GM19023 (cell line): ENCODE measurements at regions not wholly inside any gene's neighbourhood (a gene's known extent, or its start where the extent isn't known, plus 50 kb on each side); places are given as distances from the start of the nearest gene placed in this dataset.

Experiments
- ATAC-seq: cut with Tn5 transposase; IDR thresholded peaks from one replicate; pipeline ENCODE4 v1.9.1; 2021; ENCODE audit warnings: mild to moderate bottlenecking, moderate library complexity; ENCODE audit not compliant: unreplicated experiment

- ATAC-seq = no peak
These were observed 129.1 kb downstream of the TPRA1 start for GRCh38 chr3:127461286-127461910.

- no peak for ATAC-seq
These were observed 130.6 kb downstream of the TPRA1 start for GRCh38 chr3:127459891-127460290.

DNA sequence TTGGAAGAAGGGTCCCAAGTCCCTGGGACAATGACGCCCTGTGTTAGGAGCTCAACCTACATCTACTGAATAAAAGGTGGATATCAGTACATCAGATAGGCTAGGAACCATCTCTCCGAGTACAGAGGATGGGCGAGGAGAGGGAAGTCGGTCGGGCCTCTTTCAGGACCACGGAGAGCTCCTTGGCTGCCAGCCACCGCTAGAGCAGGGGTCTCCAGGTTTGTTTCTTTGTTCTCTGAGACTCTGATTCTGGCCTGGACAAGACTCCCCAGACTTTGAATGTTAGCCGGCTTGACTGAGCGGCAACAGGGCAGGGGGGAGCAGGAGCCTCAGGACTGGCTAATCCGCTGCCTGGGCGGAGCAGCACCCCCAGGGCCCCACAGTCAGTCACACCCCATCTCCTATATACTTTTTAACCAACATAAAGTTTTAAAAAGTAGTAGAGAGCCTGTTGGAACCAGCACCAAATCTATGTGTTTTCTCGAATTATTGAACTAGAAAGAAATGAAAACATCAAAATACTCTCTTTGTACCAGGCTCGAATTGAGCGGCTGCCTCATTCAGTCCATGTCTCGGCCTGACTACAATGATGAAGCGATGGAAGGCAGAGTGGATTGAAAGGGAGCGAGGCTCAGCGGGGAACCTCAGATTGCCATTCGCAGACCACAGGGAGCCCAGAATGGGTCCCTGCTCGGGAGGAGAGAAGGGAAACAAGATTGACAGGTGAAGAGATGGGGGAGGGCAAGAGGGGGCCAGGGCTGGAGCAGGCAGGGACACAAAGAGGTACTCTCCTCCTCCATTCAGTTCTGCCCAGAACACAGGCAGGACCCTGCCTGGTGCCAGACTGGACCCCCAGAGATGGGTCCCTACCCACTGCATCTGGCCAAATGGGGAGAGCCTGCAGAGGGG lies 131.6 kb downstream of the TPRA1 start:
- ATAC-seq = no peak

GRCh38 chr3:127457546-127458145 lies 132.9 kb downstream of the TPRA1 start:
- ATAC-seq = no peak

GRCh38 chr3:127457094-127457475 lies 133.4 kb downstream of the TPRA1 start:
- no peak for ATAC-seq

DNA sequence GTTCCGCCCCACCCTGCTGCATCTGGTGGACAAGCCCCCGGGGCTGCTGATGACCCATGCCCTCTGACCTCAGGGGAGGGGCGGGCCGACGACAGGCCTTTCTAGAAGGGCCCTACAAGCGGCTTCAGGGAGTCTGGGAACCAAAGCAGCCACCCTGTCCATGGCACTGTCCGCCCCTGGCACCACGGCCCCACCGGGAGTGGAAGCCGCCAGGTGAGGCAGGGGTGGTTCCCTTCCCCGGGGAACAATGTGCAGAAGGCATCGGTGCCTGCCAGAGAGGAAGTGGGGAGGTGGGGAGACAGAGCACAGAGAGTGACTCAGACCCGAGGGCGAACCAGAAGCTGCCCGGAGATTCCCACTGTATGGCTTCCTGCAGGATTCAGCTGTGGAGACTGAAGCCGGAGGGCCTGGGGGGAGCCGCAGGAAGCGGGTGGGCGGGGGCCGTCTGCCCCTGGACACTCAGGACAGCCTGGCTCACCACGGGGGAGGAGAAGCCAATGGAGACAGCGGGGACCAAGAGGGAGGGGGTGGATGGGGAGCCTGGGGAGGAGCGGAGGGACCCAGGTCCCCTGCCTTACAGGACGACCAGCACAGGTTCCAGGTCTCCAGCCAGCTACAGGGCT lies 134.0 kb downstream of the TPRA1 start:
- ATAC-seq = no peak

DNA sequence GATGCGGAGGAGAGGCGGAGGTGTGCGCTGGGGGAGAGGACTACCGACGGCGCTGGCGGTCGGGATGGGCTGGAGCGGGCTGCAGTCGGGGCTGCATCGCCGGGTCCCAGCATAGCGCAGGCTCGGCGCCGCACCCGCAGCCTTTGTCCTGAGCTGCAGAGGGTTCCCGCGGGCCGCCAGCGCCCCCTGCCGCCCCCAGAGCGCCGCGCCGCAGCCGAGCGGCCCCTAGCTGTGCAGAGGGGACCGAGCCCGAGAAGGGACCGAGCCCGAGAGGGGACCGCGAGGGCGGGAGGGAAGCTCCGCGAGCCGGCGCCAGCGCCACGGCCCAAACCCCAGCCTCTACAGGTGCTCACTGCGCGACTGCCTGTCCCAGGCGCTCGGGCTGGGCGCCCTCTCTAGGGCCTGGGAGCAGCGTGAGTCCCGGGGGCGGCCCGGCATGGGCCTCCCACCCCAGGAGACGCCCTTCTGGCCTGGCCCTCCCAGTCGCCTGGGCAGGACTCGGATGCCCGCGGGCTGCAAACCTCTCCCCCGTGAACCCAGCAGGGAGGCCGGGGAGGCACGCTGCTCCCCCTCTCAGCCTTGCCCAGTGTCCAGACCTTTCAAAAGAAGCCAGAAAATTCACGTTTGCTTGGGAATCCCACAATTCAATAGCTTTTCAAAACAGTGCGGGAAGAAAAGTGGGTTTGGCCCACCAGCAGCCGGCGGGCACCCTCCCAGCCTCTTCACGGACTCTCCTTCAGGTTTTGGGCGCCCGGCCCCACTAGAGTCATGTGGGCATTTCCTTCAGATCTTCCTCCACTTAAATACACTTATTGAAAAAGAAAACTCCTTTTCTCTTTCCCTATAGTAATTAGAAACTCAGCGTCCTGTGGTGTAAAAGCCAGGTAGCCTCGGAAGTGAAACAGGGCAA lies 134.7 kb downstream of the TPRA1 start:
- peak; percentile 66 for ATAC-seq

DNA sequence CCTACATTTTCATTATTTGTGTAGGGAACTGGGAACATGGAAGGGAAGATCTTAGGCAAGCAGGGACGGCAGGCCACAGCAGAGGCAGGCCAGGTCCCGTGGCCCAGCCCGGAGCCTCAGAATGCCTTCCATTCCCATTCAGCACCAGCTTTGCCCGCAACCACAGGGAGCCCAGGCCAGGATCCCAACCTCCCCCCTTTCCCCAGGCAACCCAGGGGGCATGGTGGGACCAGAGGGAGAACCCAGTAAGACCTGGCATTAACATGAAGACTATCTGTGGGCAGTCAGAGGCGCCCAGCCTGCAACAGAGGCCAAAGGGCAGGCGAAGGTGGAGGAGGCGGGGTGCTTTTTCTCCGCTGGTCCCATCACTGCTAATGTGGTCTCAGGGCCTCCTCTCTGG lies 135.6 kb downstream of the TPRA1 start:
- no peak for ATAC-seq

DNA sequence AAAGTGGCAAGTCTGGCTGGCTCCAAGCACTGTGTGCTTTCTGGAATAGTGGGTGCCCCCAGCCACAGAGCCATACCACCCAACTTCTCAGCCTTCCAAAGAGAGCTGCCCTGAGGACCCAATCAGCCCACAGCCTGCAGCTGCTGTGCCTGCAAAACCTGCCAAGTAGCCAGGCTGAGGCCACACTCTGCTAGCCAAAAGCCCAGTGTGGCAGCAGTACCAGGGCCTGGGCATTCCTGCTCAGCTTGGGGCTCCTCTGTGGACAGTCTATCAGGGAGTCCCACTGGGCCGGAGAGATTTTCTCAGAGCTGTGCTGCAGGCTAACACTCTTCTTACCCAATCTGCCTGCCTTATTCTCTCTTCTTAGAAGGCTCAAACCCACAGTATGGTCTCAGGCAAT lies 136.5 kb downstream of the TPRA1 start:
- no peak for ATAC-seq

DNA sequence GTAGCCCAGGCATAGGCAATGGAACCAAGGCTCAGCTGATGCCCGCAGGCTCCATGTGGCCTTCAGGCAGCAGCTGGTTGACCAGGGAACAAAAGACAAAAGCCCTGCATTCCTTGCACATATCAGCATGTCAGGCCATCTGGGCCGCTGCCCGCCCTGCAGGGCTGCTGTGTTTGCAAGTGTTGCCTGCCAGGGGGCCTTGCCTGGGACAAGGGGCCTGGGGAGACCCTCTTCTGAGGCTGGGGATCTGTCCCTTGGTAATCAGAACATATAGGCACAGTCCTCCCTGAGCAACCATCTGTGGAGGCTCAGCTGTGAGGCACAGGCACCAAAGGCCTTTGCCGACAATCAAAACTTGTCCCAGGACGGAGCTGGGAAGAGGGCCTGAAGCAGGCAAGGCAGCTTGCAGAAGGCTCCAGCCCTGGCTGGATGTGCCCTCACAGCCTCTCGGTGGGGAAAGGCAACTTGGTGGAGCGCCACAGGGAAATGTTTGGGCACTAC lies 138.2 kb downstream of the TPRA1 start:
- ATAC-seq = no peak

DNA sequence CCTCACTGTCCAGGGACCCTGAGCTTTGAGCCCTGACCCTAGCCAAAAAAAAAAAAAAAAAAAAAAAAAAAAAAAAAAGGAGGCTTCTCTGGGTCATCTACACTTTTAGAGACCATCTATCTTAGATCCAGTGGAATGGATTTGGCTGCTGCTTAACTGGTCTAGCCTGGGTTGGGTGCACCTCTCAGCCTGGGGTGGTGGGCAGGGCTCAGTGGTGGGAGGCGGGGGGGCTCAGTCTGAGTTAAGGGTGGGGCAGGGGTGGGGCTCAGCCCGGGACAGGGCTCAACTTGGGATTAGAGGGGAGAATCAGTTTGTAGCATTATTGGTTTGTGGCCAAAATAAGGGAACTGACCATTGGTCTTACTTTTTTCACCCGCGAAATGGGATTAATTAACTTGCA lies 139.2 kb downstream of the TPRA1 start:
- no peak for ATAC-seq

DNA sequence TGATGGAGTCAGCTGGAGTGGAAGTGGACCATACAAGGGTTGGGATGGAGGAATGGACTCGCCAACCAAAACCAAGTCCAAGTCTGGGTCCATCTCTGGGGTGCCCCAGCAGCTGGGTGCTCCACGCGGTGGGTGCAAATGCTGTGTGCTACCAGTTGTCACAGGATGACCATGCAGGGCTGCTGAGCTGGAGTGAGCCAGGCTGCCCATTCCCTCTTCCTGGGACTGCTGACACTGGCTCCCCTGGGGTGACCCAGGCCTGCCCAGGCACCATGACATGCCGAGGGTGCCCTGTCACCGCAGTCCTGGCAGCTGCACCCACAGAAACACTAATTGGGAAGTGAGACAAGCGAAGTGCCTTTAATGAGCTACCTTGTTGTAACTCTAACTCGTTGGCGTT lies 140.2 kb downstream of the TPRA1 start:
- no peak for ATAC-seq

GRCh38 chr3:127449486-127450212 lies 140.9 kb downstream of the TPRA1 start:
- no peak for ATAC-seq

- no peak for ATAC-seq
These were observed 141.9 kb downstream of the TPRA1 start for GRCh38 chr3:127448671-127449070.

GRCh38 chr3:127448161-127448561 lies 142.4 kb downstream of the TPRA1 start:
- no peak for ATAC-seq

- no peak for ATAC-seq
These were observed 143.8 kb downstream of the TPRA1 start for GRCh38 chr3:127446756-127447155.

- ATAC-seq = no peak
These were observed 144.8 kb downstream of the TPRA1 start for GRCh38 chr3:127445581-127446343.

- no peak for ATAC-seq
These were observed 145.8 kb downstream of the TPRA1 start for GRCh38 chr3:127444761-127445160.
